GM04504 (cell line): ENCODE measurements at regions not wholly inside any gene's neighbourhood (a gene's known extent, or its start where the extent isn't known, plus 50 kb on each side); places are given as distances from the start of the nearest gene placed in this dataset.
"Not testable (repeated sequence)": the region's sequence is repeated elsewhere in the genome, so short reads cannot be mapped to it uniquely, and the experiment has no call there.

Source experiments
- DNase-seq: peaks from one replicate; pipeline ENCODE4 v3.0.0-alpha.2; 2012; ENCODE audit warnings: low read depth

- peak; percentile 56 for DNase-seq
Observed at GRCh38 chr14:30223385-30223785, 295.7 kb upstream of the PRKD1 start.

DNA sequence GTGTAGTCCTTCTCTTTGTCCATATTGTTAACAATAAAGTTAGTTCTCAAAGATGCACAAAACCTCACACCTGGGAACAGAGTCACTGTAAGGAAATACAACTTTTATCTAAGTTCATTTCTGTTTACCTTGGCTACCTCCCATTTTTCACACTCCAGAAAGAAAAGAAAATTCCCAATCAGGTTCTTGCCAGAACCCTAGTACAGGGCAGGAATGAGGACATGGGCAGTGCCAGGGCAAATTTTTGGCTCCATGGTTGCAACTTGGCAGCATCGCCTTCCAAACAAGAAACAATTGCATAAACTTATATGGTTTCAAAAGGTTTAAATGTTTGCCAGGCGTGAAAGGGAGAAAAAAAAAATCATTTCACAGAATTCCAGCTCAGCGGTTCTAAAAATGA, 296.3 kb upstream of the PRKD1 start:
- DNase-seq, result no peak

GRCh38 chr14:30225176-30225575, 297.5 kb upstream of the PRKD1 start:
- no peak for DNase-seq

DNA sequence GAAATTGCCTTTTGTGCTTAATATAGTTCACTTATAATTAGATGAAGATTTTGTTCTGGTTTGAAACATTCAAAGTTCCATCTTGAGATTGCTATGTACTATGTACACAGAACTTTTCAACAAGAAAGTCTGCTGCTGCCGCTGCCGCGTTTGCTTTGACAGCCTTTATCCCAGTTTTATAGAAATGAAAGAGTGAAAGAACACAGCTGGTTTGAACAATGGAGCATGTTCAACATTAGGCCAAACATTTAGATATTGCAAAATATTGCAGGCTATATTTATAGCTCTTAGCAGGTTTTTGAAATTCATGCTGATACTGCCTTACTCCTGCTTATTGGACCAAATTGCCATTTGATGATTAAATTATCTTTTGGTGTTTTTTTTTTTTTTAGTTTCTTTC, 299.8 kb upstream of the PRKD1 start:
- DNase-seq, result no peak

DNA sequence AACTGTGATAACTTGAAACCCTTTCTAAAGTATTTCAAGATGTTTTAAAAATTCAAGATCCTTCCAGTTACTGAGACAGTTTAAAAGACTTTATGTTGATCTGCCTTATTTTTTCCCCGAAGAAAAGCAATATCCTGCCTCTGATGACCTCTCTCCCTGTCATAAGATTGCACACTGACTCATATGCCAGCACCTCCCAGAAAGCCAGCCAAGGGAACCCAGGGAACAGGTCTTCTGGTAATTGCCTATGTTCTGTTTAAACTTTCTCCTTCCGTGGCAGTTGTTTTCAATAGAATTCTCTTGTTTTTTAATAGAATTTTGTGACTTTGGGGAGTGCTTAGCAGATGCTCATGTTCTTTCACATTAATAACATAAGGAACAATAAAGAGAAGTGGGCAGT, 300.2 kb upstream of the PRKD1 start:
- DNase-seq, result no peak

DNA sequence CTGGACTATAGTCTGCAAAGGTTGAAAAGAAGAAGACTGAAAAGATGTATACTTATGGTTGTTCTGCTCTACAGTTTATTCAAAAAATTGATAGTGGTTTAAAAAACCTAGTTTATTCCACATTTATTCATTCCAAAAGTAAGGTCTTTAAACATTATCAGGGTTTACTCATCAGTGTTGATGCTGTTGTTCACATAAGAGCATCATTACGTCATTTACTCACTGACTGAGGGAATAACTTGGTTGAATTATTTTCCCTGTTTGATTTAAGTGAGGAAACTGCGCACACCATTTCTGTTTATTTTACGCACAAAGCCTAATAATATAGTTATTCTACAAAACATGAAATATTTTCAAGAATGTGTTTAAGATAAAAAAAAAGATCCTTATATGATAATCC, 303.1 kb upstream of the PRKD1 start:
- no peak for DNase-seq

- DNase-seq, result no peak
Observed at GRCh38 chr14:30234966-30235365, 307.3 kb upstream of the PRKD1 start.

DNA sequence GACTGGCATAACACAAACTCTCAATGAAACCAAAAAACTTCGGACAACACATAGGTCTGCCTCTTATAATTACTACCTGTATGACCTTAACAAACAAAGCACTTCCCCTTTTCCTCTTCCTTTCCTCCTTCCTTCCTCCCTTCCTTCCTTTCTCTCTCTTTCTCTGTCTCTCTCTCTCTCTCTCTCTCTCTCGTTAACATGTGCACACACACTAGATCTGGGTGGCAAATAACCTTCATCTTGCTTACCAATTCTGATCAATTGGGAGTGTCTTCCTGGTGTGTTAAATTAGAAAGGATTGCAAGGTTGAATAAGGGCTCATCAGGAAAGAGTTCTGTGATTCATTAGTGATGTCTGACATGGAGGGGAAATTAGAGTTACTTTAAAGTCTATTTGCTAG, 307.8 kb upstream of the PRKD1 start:
- no peak for DNase-seq

DNA sequence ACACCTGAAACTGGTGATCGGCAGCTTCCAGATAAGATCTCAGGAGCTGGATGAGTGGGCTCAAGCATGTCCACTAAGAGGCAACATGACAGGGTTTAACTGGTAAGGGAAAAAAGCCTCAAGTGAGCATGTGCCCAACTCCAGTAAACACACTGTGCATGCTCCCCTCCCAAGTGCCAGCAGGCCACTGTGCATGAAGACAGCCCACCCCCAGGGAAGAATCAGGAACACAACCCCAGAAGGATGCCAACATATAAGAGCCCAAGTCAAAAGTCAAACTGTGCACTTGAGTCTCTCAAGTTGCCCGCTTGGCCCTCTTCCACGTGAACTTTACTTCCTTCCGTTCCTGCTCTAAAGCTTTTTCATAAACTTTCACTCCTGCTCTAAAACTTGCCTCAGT, 311.3 kb upstream of the PRKD1 start:
- DNase-seq, result no peak

DNA sequence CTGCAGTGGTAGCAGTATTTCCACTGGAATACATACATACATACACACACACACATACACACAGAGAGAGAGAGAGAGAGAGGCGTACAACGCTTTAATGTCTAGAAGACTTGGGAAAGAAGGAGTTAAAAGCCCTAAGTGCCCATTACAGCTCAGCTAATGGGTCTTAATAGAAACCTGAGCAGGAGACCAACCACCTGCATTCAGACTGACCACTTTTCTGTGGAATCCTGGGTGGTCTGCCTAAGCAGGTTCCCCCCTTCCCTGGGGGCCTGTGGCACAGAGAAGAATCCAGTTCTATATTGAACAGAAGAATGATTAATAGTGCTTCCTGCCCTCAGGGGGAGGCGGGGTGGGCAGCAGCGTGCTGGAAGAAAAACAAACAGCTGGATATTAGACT, 312.4 kb upstream of the PRKD1 start:
- no peak for DNase-seq

- no peak for DNase-seq
Observed at GRCh38 chr14:30240685-30241084, 313.0 kb upstream of the PRKD1 start.

DNA sequence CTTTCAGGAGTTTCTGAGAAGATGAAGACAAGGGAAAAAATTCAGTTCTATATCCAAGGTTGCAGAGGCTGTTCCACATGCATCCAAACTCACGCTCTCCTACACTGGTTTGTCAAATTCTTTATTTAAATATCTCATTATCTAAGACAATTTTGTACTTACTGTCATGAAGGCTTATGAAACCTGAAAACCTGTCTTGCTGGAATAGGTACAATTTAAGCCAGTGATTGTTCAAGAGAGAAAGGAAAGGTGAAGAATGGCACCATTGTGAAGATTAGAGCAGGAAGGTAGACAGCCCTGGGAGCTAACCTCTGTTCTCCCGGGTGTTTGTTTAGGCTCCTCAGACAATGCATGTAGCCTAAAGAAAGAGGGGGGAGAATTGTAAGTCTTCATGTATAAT, 315.1 kb upstream of the PRKD1 start:
- DNase-seq, result no peak

DNA sequence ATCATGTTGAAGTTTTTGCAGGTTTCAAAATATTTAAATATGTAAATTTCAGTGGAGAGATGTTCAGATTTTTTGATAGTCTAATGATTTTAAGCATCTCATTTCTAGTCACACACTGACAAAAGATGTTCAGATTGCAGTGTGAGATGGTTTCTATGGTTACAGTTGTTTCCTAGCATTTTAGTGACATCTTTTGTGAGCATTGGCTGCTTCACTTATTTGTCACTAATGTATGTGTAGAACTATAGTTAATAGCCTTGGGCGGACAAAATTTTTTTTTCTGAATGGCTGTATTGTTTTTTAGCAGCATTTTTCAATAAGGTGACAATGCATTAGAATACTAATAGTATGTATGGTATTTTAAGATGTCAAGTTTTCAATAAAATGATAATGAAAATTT, 315.6 kb upstream of the PRKD1 start:
- DNase-seq, result no peak

- peak; percentile 16 for DNase-seq
Observed at GRCh38 chr14:30243805-30244204, 315.2 kb upstream of the G2E3 start.

DNA sequence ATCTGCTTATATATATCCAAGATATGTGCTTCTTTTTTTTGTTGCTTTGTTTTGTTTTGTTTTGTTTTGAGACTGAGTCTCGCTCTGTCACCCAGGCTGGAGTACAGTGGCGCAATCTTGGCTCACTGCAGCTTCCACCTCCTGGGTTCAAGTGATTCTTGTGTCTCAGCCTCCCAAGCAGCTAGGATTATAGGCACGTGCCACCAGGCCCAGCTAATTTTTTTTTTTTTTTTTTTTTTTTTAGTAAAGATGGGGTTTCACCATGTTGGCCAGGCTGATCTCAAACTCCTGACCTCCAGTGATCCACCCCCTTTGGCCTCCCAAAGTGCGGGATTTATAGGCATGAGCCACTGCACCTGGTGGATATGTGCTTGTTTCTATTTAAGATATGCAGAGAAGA, 314.6 kb upstream of the G2E3 start:
- DNase-seq, result not testable (repeated sequence)

DNA sequence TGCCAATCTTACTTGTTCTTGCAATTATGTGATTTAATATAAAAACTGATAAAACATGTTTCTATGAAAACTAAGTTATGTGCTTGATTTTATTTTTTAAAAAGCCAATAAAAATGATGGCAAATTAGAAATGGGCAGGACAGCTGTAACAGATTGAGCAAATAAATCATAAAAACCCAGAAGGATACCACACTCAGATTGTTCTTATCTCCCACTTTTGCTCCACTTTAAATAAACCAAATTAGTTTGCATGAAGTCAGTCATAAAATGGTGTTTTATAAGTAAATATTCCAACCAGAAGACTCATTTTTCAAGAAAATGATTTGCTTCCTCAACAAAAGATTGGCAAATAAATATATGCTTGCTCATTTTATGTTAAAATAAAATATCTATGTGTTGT, 307.9 kb upstream of the G2E3 start:
- no peak for DNase-seq

- DNase-seq, result no peak
Observed at GRCh38 chr14:30251557-30252100, 307.3 kb upstream of the G2E3 start.

- DNase-seq, result no peak
Observed at GRCh38 chr14:30252151-30252550, 306.8 kb upstream of the G2E3 start.

- no peak for DNase-seq
Observed at GRCh38 chr14:30252783-30253674, 305.9 kb upstream of the G2E3 start.

DNA sequence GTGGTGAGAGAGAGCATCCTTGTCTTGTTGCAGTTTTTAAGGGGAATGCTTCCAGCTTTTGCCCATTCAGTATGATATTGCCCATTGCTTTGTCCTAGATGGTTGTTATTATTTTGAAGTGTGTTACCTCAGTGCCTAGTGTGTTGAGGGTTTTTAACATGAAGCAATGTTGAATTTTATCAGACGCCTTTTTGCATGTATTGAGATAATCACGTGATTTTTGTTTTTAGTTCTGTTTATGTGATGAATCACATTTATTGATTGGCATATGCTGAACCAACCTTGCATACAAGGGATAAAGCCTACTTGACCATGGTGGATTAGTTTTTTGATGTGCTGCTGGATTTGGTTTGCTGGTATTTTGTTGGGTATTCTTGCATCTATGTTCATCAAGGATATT, 302.3 kb upstream of the G2E3 start:
- no peak for DNase-seq

GRCh38 chr14:30257946-30258661, 300.9 kb upstream of the G2E3 start:
- no peak for DNase-seq

DNA sequence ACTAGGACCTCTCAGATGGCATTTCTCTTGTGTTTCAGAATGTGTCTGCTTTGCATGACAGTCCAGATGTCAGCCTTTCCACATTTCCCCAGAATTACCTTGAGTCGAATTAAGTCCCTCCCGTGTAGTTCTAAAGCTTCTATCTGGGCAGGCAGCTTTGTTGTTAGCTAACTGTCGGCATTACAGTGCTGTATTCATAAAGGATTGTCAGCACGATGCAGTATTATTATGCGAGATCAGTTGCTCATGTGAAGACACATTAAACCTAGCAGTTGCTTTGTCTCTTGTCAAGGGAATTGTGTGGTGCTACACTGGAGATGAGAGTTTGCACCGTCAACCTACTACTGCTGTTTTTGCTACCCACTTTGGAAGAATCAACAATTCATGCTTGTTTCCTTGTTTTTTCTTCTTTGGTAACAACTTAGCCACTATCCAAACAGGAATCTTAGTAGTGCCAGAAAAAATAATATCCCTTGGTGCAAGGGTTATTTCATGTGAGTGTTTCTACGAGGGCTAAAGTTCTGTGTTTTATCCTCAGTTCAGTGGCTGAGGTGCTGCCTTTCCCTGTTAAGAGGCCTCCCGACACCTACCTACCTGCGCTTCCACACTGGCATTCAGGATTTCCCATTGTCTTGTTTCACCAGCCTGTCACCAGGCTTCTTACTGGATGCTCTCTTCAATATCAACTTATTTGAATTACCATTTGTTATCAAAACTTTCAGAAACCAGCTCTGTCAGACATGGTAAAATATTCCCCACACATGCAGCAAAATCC, 297.9 kb upstream of the G2E3 start:
- DNase-seq, result no peak

DNA sequence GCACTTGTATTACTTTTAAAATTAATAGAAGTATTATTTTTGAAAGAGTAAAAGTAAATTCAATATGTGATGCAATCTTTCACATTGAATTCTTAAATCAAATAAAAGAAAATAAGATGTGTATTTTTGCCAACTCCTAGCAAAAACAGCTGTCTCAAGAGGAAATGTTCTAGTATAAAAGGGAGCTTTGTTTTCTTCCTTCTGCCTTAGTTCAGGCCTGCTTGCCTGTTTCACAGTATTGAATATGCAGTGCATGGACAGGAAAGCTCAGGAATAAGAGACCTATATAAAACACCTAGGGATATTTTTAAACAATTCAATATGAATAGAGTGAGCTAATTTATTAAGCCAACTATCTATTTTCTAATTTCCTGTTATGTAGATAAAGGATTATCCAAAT, 294.8 kb upstream of the G2E3 start:
- DNase-seq, result no peak
